Thyroid gland (tissue), 4 donors: ENCODE measurements at regions not wholly inside any gene's neighbourhood (a gene's known extent, or its start where the extent isn't known, plus 50 kb on each side); places are given as distances from the start of the nearest gene placed in this dataset.

Source experiments
- CTCF ChIP-seq, 6 experiments: fragments of 200-600 bp in 3 of 6; fragments of 450-650 bp in 3 of 6; sonication (generic) in 3 of 6; IDR thresholded peaks; one replicate each; pipeline ENCODE4 v1.5.1; 2016 to 2019; ENCODE audit warnings: antibody characterized with exemption in 6 of 6, mild to moderate bottlenecking in 2 of 6, inconsistent platforms in 1 of 6, moderate library complexity in 1 of 6
- POLR2A ChIP-seq, 2 donors: fragments of 450-650 bp; IDR thresholded peaks; one replicate each; pipeline ENCODE4 v1.6.1; 2017; ENCODE audit warnings: antibody characterized with exemption in 2 of 2, mild to moderate bottlenecking in 2 of 2, moderate library complexity in 1 of 2

- TF ChIP-seq CTCF (IDR thresholded peaks at IDR 0.05): no peak
- no peak for TF ChIP-seq POLR2A (IDR thresholded peaks at IDR 0.05)
These were observed 679.4 kb upstream of the ADGRL2 start for GRCh38 chr1:81121306-81121705.
